ENCODE measurements at regions not wholly inside any gene's neighbourhood (a gene's known extent, or its start where the extent isn't known, plus 50 kb on each side); places are given as distances from the start of the nearest gene placed in this dataset.
"Not testable (repeated sequence)": the region's sequence is repeated elsewhere in the genome, so short reads cannot be mapped to it uniquely, and the experiment has no call there.

GRCh38 chr9:26789959-26790358 lies 102.6 kb downstream of the CAAP1 start:
- no peak for ATAC-seq (ENCODE audit: low FRiP score)

DNA sequence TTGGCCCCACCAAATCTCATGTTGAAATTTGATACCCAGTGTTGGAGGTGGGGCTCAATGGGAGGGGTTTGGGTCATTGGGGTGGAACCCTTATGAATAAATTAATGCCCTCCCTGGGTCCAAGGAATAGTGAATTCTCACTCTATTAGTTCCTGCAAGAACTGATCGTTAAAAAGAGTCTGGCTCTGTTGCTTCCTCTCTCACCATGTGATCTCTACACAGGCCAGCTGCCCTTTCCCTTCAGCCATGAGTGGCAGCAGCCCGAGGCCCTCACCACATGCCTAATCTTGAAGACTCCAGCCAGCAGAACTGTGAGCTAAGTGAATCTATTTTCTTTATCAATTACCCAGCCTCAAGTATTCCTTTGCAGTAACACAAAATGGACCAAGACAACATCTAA lies 106.0 kb downstream of the CAAP1 start:
- intact Hi-C loops (cut with DNase I) = no loop called here
- H3K9me3 ChIP-seq (ENCODE audit: control insufficient read depth, low read length) = no peaks in the 10 kb centered on the region
- H3K36me3 ChIP-seq (ENCODE audit: control insufficient read depth in 1 of 2, insufficient read depth in 2 of 2, low read length in 1 of 2) = no peaks in the 10 kb centered on the region
- H3K27me3 ChIP-seq (ENCODE audit: control insufficient read depth in 1 of 2, insufficient read depth in 2 of 2, low read length in 1 of 2) = no peaks in the 10 kb centered on the region
- no peak for ATAC-seq (ENCODE audit: low FRiP score)
- H3K27ac ChIP-seq (ENCODE audit: low read depth in 1 of 2, low read length in 2 of 2) = no peak overlapping the region
- no peak overlapping the region for H3K4me3 ChIP-seq (ENCODE audit: low read length in 2 of 2)
- H3K4me1 ChIP-seq (ENCODE audit: control insufficient read depth in 1 of 2, insufficient read depth in 2 of 2, low read length in 2 of 2) = no peaks in the 10 kb centered on the region
- WGBS, 2 donors = 56 to 66% methylated on average over 2 of the region's 2 CpGs
- DNase-seq = no peak

More at GRCh38 chr9:26789959-26790358, 102.6 kb downstream of the CAAP1 start:
- intact Hi-C loops (cut with DNase I) = no loop called here
- 36 to 37% methylated on average over 3 of the region's 3 CpGs for WGBS, 2 donors
- H3K27ac ChIP-seq (ENCODE audit: low read depth in 1 of 2, low read length in 2 of 2) = no peak overlapping the region
- no peaks in the 10 kb centered on the region for H3K9me3 ChIP-seq (ENCODE audit: control insufficient read depth, low read length)
- H3K4me3 ChIP-seq (ENCODE audit: low read length in 2 of 2) = no peak overlapping the region
- no peaks in the 10 kb centered on the region for H3K4me1 ChIP-seq (ENCODE audit: control insufficient read depth in 1 of 2, insufficient read depth in 2 of 2, low read length in 2 of 2)
- H3K36me3 ChIP-seq (ENCODE audit: control insufficient read depth in 1 of 2, insufficient read depth in 2 of 2, low read length in 1 of 2) = no peaks in the 10 kb centered on the region
- DNase-seq = no peak
- H3K27me3 ChIP-seq (ENCODE audit: control insufficient read depth in 1 of 2, insufficient read depth in 2 of 2, low read length in 1 of 2) = no peaks in the 10 kb centered on the region

GRCh38 chr9:26782899-26783298 lies 109.7 kb downstream of the CAAP1 start:
- Histone ChIP-seq H3K9me3 (ENCODE audit: control insufficient read depth, low read length) (no peaks in the 10 kb centered on the region), H3K27ac (ENCODE audit: low read depth in 1 of 2, low read length in 2 of 2) (no peak overlapping the region), H3K36me3 (ENCODE audit: control insufficient read depth in 1 of 2, insufficient read depth in 2 of 2, low read length in 1 of 2) (no peaks in the 10 kb centered on the region), H3K4me3 (ENCODE audit: low read length in 2 of 2) (no peak overlapping the region), H3K27me3 (ENCODE audit: control insufficient read depth in 1 of 2, insufficient read depth in 2 of 2, low read length in 1 of 2) (no peaks in the 10 kb centered on the region), H3K4me1 (ENCODE audit: control insufficient read depth in 1 of 2, insufficient read depth in 2 of 2, low read length in 2 of 2) (no peaks in the 10 kb centered on the region)
- WGBS, 2 donors = 63 to 88% methylated on average over 1 of the region's 1 CpG
- ATAC-seq (ENCODE audit: low FRiP score) = no peak
- DNase-seq = no peak
- intact Hi-C loops (cut with DNase I) = no loop called here

- DNase-seq (no peak), ATAC-seq (ENCODE audit: low FRiP score) (no peak)
- no peaks in the 10 kb centered on the region for H3K27me3 ChIP-seq (ENCODE audit: control insufficient read depth in 1 of 2, insufficient read depth in 2 of 2, low read length in 1 of 2)
- no peaks in the 10 kb centered on the region for H3K4me1 ChIP-seq (ENCODE audit: control insufficient read depth in 1 of 2, insufficient read depth in 2 of 2, low read length in 2 of 2)
- WGBS, 2 donors = 0% methylated on average over 1 of the region's 1 CpG
- H3K27ac ChIP-seq (ENCODE audit: low read depth in 1 of 2, low read length in 2 of 2) = no peak overlapping the region
- no peak overlapping the region for H3K4me3 ChIP-seq (ENCODE audit: low read length in 2 of 2)
- intact Hi-C loops (cut with DNase I) = no loop called here
- no peaks in the 10 kb centered on the region for H3K36me3 ChIP-seq (ENCODE audit: control insufficient read depth in 1 of 2, insufficient read depth in 2 of 2, low read length in 1 of 2)
- no peaks in the 10 kb centered on the region for H3K9me3 ChIP-seq (ENCODE audit: control insufficient read depth, low read length)
These were observed 110.7 kb downstream of the CAAP1 start for GRCh38 chr9:26781906-26782305.

DNA sequence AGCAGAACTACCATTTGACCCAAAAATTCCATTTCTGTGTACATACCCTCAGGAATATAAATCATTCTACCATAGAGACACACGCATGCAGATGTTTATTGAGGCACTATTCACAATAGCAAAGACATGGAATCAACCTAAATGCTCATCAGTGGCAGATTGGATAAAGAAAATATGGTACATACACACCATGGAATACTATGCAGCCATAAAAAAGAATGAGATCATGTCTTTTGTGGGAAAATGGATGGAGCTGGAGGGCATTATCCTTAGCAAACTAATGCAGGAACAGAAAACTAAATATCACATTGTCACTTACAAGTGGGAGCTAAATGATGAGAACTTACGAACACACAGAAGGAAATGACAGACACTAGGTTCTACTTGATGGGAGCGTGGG lies 112.3 kb downstream of the CAAP1 start:
- H3K4me1 ChIP-seq (ENCODE audit: control insufficient read depth in 1 of 2, insufficient read depth in 2 of 2, low read length in 2 of 2); H3K4me3 ChIP-seq (ENCODE audit: low read length in 2 of 2); H3K36me3 ChIP-seq (ENCODE audit: control insufficient read depth in 1 of 2, insufficient read depth in 2 of 2, low read length in 1 of 2); DNase-seq; ATAC-seq (ENCODE audit: low FRiP score); H3K27me3 ChIP-seq (ENCODE audit: control insufficient read depth in 1 of 2, insufficient read depth in 2 of 2, low read length in 1 of 2); intact Hi-C loops (cut with DNase I); H3K27ac ChIP-seq (ENCODE audit: low read depth in 1 of 2, low read length in 2 of 2); H3K9me3 ChIP-seq (ENCODE audit: control insufficient read depth, low read length): not testable (repeated sequence)
- 68 to 86% methylated on average over 3 of the region's 3 CpGs for WGBS, 2 donors

DNA sequence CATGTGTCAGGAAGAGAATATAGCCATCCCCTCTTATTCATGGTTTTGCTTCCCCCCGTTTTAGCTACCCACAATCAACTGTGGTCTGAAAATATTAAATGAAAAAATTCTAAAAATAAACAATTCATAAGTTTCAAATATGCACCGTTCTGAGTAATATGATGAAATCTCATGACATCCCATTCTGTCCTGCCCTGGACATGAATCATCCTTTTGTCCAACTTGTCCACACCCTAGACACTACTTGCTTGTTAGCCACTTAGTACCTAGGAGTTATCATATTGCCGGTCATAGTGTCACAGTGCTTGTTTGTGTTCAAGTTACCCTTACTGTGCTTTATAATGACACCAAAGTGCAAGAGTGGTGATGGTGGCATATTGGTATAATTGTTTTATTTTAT lies 113.5 kb downstream of the CAAP1 start:
- Histone ChIP-seq H3K36me3 (ENCODE audit: control insufficient read depth in 1 of 2, insufficient read depth in 2 of 2, low read length in 1 of 2) (no peaks in the 10 kb centered on the region), H3K27ac (ENCODE audit: low read depth in 1 of 2, low read length in 2 of 2) (no peak overlapping the region)
- intact Hi-C loops (cut with DNase I) = no loop called here

GRCh38 chr9:26775391-26775790 lies 117.2 kb downstream of the CAAP1 start:
- Histone ChIP-seq H3K27me3 (ENCODE audit: control insufficient read depth in 1 of 2, insufficient read depth in 2 of 2, low read length in 1 of 2) (no peaks in the 10 kb centered on the region), H3K4me3 (ENCODE audit: low read length in 2 of 2) (no peak overlapping the region), H3K4me1 (ENCODE audit: control insufficient read depth in 1 of 2, insufficient read depth in 2 of 2, low read length in 2 of 2) (no peaks in the 10 kb centered on the region), H3K36me3 (ENCODE audit: control insufficient read depth in 1 of 2, insufficient read depth in 2 of 2, low read length in 1 of 2) (no peaks in the 10 kb centered on the region), H3K27ac (ENCODE audit: low read depth in 1 of 2, low read length in 2 of 2) (no peak overlapping the region), H3K9me3 (ENCODE audit: control insufficient read depth, low read length) (no peaks in the 10 kb centered on the region)
- 77 to 78% methylated on average over 3 of the region's 3 CpGs for WGBS, 2 donors
- ATAC-seq (ENCODE audit: low FRiP score) (no peak), DNase-seq (no peak)
- intact Hi-C loops (cut with DNase I) = no loop called here

More for the DNA sequence above, 113.5 kb downstream of the CAAP1 start:
- DNase-seq (no peak), ATAC-seq (ENCODE audit: low FRiP score) (no peak)
- Histone ChIP-seq H3K4me3 (ENCODE audit: low read length in 2 of 2) (no peak overlapping the region), H3K27me3 (ENCODE audit: control insufficient read depth in 1 of 2, insufficient read depth in 2 of 2, low read length in 1 of 2) (no peaks in the 10 kb centered on the region), H3K9me3 (ENCODE audit: control insufficient read depth, low read length) (no peaks in the 10 kb centered on the region), H3K4me1 (ENCODE audit: control insufficient read depth in 1 of 2, insufficient read depth in 2 of 2, low read length in 2 of 2) (no peaks in the 10 kb centered on the region)
- WGBS, 2 donors = 71 to 77% methylated on average over 3 of the region's 3 CpGs

DNA sequence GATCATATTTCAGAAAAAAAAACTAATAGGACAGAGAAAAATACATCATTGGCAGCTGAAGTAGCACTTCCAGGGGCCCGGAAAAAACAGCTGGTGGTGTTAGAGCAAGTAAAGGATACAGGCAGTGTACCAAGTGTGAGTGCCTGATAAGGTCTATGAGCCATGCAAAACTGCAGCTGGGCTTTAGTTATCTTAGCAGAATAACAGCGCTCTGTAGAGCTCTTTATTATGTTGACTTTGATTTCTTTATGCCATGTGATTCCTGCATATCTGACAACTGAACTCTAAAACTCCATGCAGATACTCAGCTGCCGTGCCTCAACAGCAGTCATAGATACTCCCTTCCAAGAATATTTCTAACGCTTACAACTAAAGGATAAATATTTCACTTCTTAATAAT lies 119.5 kb downstream of the CAAP1 start:
- intact Hi-C loops (cut with DNase I) = no loop called here

DNA sequence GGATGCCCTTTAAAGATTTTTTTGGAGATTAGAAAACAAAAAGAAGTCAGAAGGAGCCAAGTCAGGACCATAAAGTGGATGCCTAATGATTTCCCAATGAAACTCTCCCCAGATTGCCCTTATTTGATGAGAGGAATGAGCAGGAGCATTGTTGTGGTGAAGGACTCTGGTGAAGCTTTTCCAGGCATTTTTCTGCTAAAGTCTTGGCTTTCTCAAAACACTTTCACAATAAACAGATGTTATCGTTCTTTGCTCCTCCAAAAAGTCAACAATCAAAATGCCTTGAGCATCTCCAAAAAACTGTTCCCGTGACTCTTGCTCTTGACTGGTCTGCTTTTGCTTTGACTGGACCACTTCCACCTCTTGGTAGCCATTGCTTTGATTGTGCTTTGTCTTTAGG lies 121.8 kb downstream of the CAAP1 start:
- H3K27ac ChIP-seq (ENCODE audit: low read depth in 1 of 2, low read length in 2 of 2) = no peak overlapping the region

More for the DNA sequence above, 119.5 kb downstream of the CAAP1 start:
- DNase-seq = no peak
- Histone ChIP-seq H3K27me3 (ENCODE audit: control insufficient read depth in 1 of 2, insufficient read depth in 2 of 2, low read length in 1 of 2) (no peaks in the 10 kb centered on the region), H3K9me3 (ENCODE audit: control insufficient read depth, low read length) (no peaks in the 10 kb centered on the region), H3K4me1 (ENCODE audit: control insufficient read depth in 1 of 2, insufficient read depth in 2 of 2, low read length in 2 of 2) (no peaks in the 10 kb centered on the region), H3K36me3 (ENCODE audit: control insufficient read depth in 1 of 2, insufficient read depth in 2 of 2, low read length in 1 of 2) (no peaks in the 10 kb centered on the region), H3K27ac (ENCODE audit: low read depth in 1 of 2, low read length in 2 of 2) (no peak overlapping the region), H3K4me3 (ENCODE audit: low read length in 2 of 2) (no peak overlapping the region)
- no peak for ATAC-seq (ENCODE audit: low FRiP score)
- WGBS, 2 donors = 41 to 56% methylated on average over 4 of the region's 4 CpGs

More for the DNA sequence above, 121.8 kb downstream of the CAAP1 start:
- DNase-seq (no peak), ATAC-seq (ENCODE audit: low FRiP score) (no peak)
- H3K4me3 ChIP-seq (ENCODE audit: low read length in 2 of 2) = no peak overlapping the region
- no peaks in the 10 kb centered on the region for H3K4me1 ChIP-seq (ENCODE audit: control insufficient read depth in 1 of 2, insufficient read depth in 2 of 2, low read length in 2 of 2)
- intact Hi-C loops (cut with DNase I) = no loop called here
- WGBS, 2 donors = 34 to 43% methylated on average over 2 of the region's 2 CpGs
- no peaks in the 10 kb centered on the region for H3K9me3 ChIP-seq (ENCODE audit: control insufficient read depth, low read length)
- H3K36me3 ChIP-seq (ENCODE audit: control insufficient read depth in 1 of 2, insufficient read depth in 2 of 2, low read length in 1 of 2) = no peaks in the 10 kb centered on the region
- no peaks in the 10 kb centered on the region for H3K27me3 ChIP-seq (ENCODE audit: control insufficient read depth in 1 of 2, insufficient read depth in 2 of 2, low read length in 1 of 2)

Data from aorta (tissue), 5 donors.